ENCODE measurements at regions not wholly inside any gene's neighbourhood (a gene's known extent, or its start where the extent isn't known, plus 50 kb on each side); places are given as distances from the start of the nearest gene placed in this dataset.

DNA sequence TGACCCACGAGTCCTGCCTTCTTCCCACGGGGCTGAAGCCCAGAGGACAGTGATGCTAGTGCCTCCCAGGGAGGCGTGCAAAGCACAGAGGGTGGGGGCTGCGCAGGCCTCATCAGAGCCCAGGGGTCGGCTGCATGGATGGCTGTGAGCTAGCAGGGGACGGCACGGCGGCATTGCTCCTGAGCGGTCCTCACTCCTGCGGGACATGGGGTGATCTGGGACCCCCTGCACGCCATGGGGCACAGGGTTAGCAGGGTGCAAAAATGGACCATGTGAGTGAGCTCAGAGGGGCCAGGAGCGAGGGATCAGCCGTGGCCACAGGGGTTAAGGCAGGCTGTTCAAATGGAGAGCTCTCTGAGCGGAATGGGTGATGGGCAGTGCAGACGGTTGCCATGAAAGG is 138.3 kb downstream of the SNX19 start:
- H3K4me3 ChIP-seq (ENCODE audit: low read length), result no peak overlapping the region
- no peak for TF ChIP-seq CTCF (conservative IDR thresholded peaks at IDR 0.05; ENCODE audit: low read length)
- no peak for DNase-seq (ENCODE audit: low read depth)

DNA sequence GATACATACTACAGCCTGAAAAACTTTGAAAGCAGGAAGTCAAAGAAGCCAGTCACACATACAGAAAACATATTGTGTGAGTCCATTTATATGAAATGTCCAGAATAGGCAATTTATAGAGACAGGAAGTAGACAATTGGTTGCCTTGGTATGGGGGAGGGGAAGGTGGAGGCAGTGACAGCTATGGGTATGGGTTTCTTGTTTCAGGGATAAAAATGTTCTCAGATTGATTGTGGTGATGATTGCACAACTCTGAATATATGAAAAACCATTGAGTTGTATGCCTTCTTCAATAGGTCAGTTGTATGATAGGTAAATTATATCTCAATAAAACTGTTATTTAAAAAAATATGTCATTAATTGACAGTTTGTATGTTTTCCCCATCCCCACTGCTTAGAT is 137.6 kb downstream of the SNX19 start:
- no peak overlapping the region for H3K4me3 ChIP-seq (ENCODE audit: low read length)
- no peak for DNase-seq (ENCODE audit: low read depth)
- TF ChIP-seq CTCF (conservative IDR thresholded peaks at IDR 0.05; ENCODE audit: low read length), result no peak

- no peak overlapping the region for H3K4me3 ChIP-seq (ENCODE audit: low read length)
- DNase-seq (ENCODE audit: low read depth), result no peak
- TF ChIP-seq CTCF (conservative IDR thresholded peaks at IDR 0.05; ENCODE audit: low read length), result no peak
Observed at GRCh38 chr11:130779267-130779666, 137.0 kb downstream of the SNX19 start.

- TF ChIP-seq CTCF (conservative IDR thresholded peaks at IDR 0.05; ENCODE audit: low read length), result no peak
Observed at GRCh38 chr11:130779943-130780342, 136.3 kb downstream of the SNX19 start.

DNA sequence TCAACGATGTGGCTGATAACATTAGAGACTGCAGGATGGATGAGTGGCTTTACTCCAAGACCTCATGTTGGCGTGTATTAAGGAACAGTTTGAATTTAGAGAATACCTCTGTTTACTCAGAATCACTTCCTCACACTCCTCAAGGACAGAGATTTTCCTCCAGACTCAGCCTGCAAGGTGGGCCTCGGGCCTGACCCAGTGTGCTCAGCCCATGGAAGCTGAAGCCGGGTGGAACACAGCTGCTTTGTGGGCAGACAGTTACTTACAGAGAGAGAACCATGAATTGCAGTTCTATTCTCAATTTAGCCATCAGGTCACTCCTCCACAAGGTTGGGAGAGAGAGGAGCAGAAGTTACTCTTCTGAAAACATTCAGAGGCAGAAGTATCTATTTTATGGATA is 135.8 kb downstream of the SNX19 start:
- DNase-seq (ENCODE audit: low read depth), result no peak
- no peak overlapping the region for H3K4me3 ChIP-seq (ENCODE audit: low read length)
- no peak for TF ChIP-seq CTCF (conservative IDR thresholded peaks at IDR 0.05; ENCODE audit: low read length)

More at GRCh38 chr11:130779943-130780342, 136.3 kb downstream of the SNX19 start:
- H3K4me3 ChIP-seq (ENCODE audit: low read length), result no peak overlapping the region
- DNase-seq (ENCODE audit: low read depth), result no peak

DNA sequence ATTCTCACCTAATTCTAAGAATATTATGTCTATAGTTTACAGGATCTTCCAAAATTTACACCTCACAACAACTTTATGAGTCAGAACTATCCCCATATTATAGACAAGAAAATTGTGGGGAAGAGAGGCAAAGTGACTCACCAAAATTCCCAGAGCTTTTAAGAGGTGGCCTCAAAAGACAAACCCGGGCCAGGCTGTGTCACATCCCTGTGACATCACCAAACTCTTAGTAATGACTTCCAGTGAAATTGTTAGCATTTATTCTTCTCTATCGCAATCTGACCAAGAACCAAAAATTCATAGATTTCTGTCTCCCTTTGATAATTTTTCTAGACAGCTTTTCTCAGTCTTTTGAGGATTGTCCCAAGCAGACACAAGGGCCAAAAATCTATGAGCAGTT is 134.3 kb downstream of the SNX19 start:
- no peak for TF ChIP-seq CTCF (conservative IDR thresholded peaks at IDR 0.05; ENCODE audit: low read length)
- no peak overlapping the region for H3K4me3 ChIP-seq (ENCODE audit: low read length)
- DNase-seq (ENCODE audit: low read depth), result peak; percentile 73

DNA sequence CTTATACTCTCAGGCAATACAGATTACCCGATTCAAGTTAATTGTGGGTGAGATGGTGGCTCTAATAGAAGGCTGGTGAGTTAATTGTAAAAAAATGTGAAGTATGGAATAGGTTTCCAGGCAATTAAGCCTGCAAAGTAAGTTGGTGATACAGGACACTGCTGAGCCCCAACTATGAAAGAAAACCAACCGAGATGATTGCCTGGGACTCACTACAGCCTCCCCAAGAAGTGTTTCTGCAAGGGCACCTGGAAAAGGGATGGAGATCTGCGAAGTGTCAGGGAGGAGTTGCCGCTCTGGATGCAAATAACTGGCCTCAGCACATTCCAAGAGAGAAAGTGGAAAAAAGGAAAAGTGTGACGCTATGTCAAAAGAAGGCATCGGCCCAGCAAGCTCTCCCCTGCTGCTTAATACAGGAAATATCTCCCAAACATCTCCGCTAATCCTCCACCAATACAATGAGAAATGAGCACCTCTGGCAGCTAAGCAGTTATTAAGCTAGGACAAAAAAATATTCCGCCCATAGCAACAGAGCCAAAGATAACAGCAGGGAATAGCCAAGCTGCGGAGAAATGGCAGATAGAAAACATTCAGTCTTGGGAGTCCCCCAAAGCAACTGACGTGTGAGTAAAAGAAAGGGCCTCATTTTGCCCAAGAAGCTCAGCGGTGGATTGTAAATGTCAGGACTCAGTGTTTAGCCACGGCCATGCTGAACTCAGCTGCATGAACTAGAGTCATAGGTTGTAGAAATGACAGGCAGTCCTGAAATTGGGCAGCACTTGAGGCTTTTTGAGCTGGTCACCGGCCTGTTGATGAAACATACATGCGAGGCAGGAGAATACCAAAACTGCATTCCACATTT is 133.7 kb downstream of the SNX19 start:
- TF ChIP-seq CTCF (conservative IDR thresholded peaks at IDR 0.05; ENCODE audit: low read length), result no peak
- H3K4me3 ChIP-seq (ENCODE audit: low read length), result no peak overlapping the region
- peak; percentile 63 for DNase-seq (ENCODE audit: low read depth)

Measured in AG10803 (cell line).